ENCODE measurements at regions not wholly inside any gene's neighbourhood (a gene's known extent, or its start where the extent isn't known, plus 50 kb on each side); places are given as distances from the start of the nearest gene placed in this dataset.
"Not testable (repeated sequence)": the region's sequence is repeated elsewhere in the genome, so short reads cannot be mapped to it uniquely, and the experiment has no call there.

- no peak for DNase-seq (ENCODE audit: low read depth)
Measured at GRCh38 chr6:27106382-27106781, 141.1 kb upstream of the PRSS16 start.

GRCh38 chr6:27111743-27112142 is 135.8 kb upstream of the PRSS16 start:
- no peak for DNase-seq (ENCODE audit: low read depth)

- DNase-seq (ENCODE audit: low read depth), result no peak
Measured at GRCh38 chr6:27112974-27113373, 134.5 kb upstream of the PRSS16 start.

- no peak for DNase-seq (ENCODE audit: low read depth)
Measured at GRCh38 chr6:27119329-27119728, 128.2 kb upstream of the PRSS16 start.

- no peak for DNase-seq (ENCODE audit: low read depth)
Measured at GRCh38 chr6:27119761-27120160, 127.7 kb upstream of the PRSS16 start.

DNA sequence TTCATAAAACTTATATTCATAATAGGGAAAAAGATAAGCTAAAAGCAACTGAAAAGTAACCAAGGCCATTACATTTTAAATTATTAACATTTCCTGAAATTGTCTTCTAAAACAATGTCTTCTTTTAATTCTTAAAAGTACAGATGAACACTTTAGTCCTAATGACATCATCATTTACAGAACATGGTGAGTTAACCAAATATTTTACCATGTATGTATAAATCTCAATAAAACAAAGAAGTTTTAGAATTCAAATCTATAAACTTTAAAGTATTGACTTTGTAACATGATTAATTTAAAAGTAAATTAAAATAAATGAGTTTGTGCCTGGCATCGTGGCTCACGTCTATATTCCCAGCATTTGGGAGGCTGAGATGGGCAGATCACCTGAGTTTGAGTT is 125.9 kb upstream of the PRSS16 start:
- no peak for DNase-seq (ENCODE audit: low read depth)

GRCh38 chr6:27124252-27124657 is 123.2 kb upstream of the PRSS16 start:
- DNase-seq (ENCODE audit: low read depth), result no peak

DNA sequence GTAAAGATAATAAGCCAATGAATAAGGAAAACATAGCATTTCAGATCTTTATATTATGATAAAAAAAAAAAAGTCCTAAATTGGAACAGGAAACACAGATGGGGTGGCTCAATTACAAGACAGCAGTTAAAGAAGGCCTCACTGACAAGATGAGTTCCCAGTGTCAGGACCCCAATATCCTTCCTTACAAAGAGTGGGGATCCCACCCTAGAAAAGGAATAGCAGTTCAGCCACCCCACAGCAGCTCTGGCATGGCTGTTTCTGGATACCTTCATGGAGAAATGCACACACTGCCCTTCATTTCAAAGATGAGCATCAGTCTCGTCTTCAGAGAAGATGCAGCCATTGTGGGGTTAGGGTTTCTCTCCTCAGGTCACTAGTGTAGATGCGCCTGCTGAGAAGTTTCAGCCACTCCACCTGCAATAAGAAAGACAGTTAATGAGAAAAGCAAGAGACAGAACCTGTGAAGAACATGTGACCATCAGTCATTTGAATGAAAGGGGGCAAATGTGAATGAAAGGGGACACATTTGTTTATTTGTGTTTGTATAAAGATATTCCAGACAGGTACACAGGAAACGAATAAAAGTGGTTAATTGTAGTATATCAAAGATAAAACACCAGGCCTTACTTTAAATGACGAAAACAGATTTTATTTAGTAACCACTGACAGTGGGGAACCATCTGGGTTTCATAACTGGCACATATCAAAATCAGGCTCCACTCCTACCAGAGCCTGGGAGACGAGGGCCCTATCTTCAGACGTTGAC is 121.3 kb upstream of the PRSS16 start:
- no peak for DNase-seq (ENCODE audit: low read depth)

DNA sequence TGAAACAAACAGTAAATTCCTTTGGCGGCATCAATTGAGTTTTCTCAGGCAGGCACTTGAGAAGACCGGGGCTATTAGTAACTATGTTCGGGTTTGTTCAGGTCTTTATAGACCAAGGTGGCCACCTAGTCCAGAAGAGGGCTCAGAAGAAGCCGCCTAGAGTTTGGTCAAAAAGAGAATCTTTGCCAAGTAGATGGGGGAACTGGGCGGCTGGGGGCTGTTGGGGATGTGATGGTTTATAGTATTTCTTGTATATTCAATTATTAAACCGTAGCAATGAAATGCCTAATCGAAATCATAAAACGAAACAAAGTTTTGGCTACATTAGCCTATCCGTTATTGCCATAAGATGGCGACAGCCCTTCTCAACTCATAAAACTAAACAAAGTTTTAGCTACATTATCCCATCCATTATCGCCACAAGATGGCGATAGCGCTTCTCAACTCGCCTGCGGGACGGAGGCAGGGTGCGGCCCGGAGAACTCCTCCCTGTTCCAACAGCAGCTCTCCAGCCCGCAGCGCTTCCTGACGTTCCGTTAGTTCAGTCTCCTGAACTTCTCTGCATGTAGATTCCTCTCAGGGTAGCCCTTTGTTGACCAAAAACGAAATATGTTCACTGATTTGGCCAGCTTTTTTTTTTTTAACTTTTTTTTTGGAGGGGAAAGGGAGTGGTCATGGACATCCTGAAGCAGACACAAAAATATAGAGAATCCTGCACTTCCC is 120.5 kb upstream of the PRSS16 start:
- DNase-seq (ENCODE audit: low read depth), result peak; percentile 88

GRCh38 chr6:27127874-27128273 is 119.6 kb upstream of the PRSS16 start:
- not testable (repeated sequence) for DNase-seq (ENCODE audit: low read depth)

DNA sequence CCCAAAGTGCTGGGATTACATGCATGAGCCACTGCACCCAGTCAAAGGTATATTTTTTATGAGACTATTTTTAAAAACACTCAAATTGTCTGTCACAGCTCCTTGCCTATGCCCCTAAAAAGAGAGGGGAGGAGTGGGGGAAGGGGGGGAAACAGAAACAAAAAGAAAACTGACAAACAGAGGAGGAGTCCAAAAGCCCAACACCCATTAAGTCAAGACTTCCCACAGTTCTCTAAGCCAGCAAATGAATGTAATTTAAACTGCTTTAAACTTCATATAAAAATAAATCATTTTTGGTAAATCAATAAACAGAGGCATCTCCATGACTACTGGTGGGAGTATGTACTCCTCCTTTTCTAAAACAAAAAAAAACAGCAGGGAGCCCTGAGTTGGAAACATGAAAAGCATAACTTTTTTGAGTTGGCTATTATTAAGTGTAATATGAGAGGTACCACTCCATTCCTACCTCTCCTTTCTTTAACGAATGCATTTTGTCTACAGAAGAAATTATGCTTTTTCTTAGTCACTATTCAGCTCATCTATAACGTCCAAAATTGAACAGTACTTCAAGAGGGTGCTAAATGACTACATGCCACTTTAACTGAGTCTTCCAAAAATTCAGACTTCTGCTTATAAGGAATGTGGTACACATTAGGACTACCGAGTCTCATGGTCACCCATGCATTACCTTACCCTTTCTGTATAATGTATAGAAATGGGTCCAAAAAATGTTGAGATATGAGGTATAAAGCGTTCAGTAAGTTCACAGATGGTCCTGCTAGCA is 119.0 kb upstream of the PRSS16 start:
- no peak for DNase-seq (ENCODE audit: low read depth)

GRCh38 chr6:27129095-27129815 is 118.2 kb upstream of the PRSS16 start:
- peak; percentile 27 for DNase-seq (ENCODE audit: low read depth)

DNA sequence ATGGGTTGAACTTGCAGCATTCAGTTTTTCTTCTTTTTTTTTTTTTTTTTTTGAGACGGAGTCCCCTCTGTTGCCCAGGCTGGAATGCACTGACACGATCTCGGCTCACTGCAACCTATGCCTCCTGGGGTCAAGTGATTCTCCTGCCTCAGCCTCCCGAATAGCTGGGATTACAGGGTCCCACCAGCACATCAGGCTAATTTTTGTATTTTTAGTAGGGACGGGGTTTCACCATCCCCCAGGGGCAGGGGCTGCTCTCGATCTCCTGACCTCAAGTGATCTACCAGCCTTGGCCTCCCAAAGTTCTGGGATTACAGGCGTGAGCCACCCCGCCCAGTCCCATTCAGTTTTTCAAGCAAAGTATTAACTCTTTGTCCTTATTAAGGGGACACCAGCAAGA is 117.6 kb upstream of the PRSS16 start:
- no peak for DNase-seq (ENCODE audit: low read depth)

GRCh38 chr6:27130668-27131428 is 116.7 kb upstream of the PRSS16 start:
- no peak for DNase-seq (ENCODE audit: low read depth)

GRCh38 chr6:27132282-27132531 is 115.3 kb upstream of the PRSS16 start:
- not testable (repeated sequence) for DNase-seq (ENCODE audit: low read depth)

- peak; percentile 100 for DNase-seq (ENCODE audit: low read depth)
Measured at GRCh38 chr6:27132532-27133280, 114.8 kb upstream of the PRSS16 start.

DNA sequence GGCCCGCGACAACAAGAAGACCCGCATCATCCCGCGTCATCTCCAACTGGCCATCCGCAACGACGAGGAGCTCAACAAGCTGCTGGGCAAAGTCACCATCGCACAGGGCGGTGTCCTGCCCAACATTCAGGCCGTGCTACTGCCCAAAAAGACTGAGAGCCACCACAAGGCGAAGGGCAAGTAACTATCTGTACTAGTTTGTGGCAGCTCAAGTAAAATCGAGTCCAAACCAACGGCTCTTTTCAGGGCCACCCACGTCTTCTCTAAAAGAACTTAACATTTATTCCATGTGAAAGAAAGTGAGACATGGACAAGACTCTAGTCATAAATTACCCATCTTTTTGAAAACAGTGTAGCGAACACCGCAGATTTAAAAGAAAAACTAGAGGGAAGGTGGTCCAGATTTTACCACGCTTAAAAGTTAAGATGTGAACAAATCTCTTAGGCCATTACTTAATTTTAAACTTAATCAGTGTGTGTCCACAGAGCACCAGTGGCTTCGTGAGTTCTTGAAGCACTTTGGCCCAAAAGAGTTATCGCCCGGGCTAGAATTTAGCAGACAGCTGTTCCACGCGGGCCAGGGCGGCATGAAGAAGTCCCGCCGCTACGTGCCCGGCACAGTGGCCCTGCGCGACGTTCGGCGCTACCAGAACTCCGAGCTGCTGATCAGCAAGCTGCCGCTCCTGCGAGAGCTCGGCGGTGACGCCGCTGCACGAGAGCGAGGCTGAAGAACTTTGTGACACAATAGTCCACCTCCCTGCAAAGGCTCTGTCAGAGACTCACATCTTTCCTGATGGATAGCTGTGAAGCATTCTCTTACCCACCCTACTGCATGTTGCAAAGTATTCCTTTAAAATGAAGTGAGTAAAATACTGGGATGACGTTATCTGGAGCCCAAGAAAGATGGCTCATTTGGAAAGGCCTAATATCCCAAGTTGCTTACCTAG is 113.9 kb upstream of the PRSS16 start:
- DNase-seq (ENCODE audit: low read depth), result peak; percentile 71

DNA sequence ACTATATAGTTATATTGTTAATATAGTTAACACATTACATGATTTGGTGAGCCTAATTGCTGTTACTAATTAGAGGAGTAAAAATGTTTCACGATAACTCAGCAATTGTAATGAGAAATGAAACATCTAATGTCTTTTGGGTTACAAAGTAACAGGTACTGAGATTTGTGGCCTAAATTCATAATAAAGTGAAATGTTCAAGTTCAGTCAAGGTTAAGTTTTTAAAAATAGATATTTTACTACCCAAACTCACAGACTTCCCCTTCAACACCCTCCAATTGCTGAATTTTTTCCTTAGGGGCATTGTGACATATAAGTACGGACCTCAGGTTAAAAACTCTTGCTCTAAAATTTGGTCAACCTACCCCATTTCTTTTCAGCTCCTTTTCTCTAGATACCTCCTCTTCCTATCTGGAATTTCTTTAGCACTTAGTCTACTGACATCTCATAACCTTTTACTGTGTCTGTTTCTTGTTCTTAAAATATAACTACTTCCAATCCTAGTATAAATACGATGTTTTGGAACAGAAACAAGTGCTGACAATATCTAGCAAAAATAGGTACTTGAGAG is 112.3 kb upstream of the PRSS16 start:
- DNase-seq (ENCODE audit: low read depth), result no peak

- DNase-seq (ENCODE audit: low read depth), result no peak
Measured at GRCh38 chr6:27136077-27136644, 111.3 kb upstream of the PRSS16 start.

All from fibroblast of gingiva (primary cell).